Activated T-cell treated with anti-CD3 and anti-CD28 coated beads, Interleukin-2, amount 50 U/mL, for 48 hours (primary cell): ENCODE measurements at regions not wholly inside any gene's neighbourhood (a gene's known extent, or its start where the extent isn't known, plus 50 kb on each side); places are given as distances from the start of the nearest gene placed in this dataset.
A peak's percentile ranks its signal among the peaks of the same experiment; 100 is the strongest.
"Not testable (repeated sequence)": the region's sequence is repeated elsewhere in the genome, so short reads cannot be mapped to it uniquely, and the experiment has no call there.

Experiments used
- DNase-seq, 2 experiments: peaks; one replicate each; pipeline ENCODE4 v3.0.0-alpha.2; 2020

GRCh38 chr15:66884661-66885237, 180.7 kb upstream of the SMAD3 start:
- peak in 1 of 2 experiments; percentile 8 for DNase-seq

- no peak for DNase-seq
These were observed 180.0 kb upstream of the SMAD3 start for GRCh38 chr15:66885281-66885915.

GRCh38 chr15:66886241-66886675, 179.1 kb upstream of the SMAD3 start:
- DNase-seq: no peak

GRCh38 chr15:66886686-66887273, 178.6 kb upstream of the SMAD3 start:
- DNase-seq: peak in 1 of 2 experiments; percentile 1

- DNase-seq: not testable (repeated sequence)
These were observed 176.1 kb upstream of the SMAD3 start for GRCh38 chr15:66889298-66889697.

- DNase-seq: no peak
These were observed 173.6 kb upstream of the SMAD3 start for GRCh38 chr15:66891776-66892175.

- DNase-seq: no peak
These were observed 172.1 kb upstream of the SMAD3 start for GRCh38 chr15:66893294-66893693.

- no peak for DNase-seq
These were observed 171.0 kb upstream of the SMAD3 start for GRCh38 chr15:66894363-66894762.

- peak in 1 of 2 experiments; percentile 6 for DNase-seq
These were observed 170.2 kb upstream of the SMAD3 start for GRCh38 chr15:66894986-66895780.

- DNase-seq: no peak
These were observed 169.5 kb upstream of the SMAD3 start for GRCh38 chr15:66895794-66896453.

GRCh38 chr15:66896611-66897010, 168.8 kb upstream of the SMAD3 start:
- no peak for DNase-seq

- DNase-seq: no peak
These were observed 168.0 kb upstream of the SMAD3 start for GRCh38 chr15:66897416-66897815.

- no peak for DNase-seq
These were observed 167.4 kb upstream of the SMAD3 start for GRCh38 chr15:66897971-66898370.

GRCh38 chr15:66898656-66899386, 166.6 kb upstream of the SMAD3 start:
- DNase-seq: no peak

- DNase-seq: no peak
These were observed 165.6 kb upstream of the SMAD3 start for GRCh38 chr15:66899555-66900350.

GRCh38 chr15:66900586-66901310, 164.7 kb upstream of the SMAD3 start:
- DNase-seq: no peak

GRCh38 chr15:66901336-66902100, 163.9 kb upstream of the SMAD3 start:
- no peak for DNase-seq

- no peak for DNase-seq
These were observed 160.2 kb upstream of the SMAD3 start for GRCh38 chr15:66905185-66905584.

GRCh38 chr15:66905954-66906353, 159.4 kb upstream of the SMAD3 start:
- DNase-seq: no peak
